HK-2 (cell line): ENCODE measurements at regions not wholly inside any gene's neighbourhood (a gene's known extent, or its start where the extent isn't known, plus 50 kb on each side); places are given as distances from the start of the nearest gene placed in this dataset.
"Not testable (repeated sequence)": the region's sequence is repeated elsewhere in the genome, so short reads cannot be mapped to it uniquely, and the experiment has no call there.

ENCODE experiments used
- DNase-seq: peaks from one replicate; pipeline ENCODE4 v3.0.0-alpha.2; 2018; ENCODE audit not compliant: unreplicated experiment

DNA sequence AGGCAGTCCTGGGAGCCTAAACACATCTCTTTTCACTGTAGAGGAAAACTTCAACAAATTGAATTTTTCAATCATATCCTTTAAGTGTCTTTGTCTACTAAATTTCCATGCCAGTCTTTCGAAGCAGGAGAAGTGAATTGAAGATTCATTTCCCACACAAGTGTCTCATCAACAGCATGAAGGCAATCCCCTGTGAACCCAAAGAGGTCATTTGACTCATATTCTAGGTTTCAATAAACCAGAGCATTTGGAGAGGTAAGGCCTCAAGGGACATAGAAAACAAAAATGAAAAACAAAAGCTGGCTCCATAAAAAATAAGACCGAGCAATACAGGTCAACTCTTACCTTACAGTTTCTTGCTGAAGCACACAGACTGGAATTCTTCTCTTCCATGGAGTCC is 94.1 kb upstream of the ATP1B1 start:
- no peak for DNase-seq

- no peak for DNase-seq
Observed at GRCh38 chr1:169013821-169014220, 92.7 kb upstream of the ATP1B1 start.

- no peak for DNase-seq
Observed at GRCh38 chr1:169015464-169015863, 91.0 kb upstream of the ATP1B1 start.

DNA sequence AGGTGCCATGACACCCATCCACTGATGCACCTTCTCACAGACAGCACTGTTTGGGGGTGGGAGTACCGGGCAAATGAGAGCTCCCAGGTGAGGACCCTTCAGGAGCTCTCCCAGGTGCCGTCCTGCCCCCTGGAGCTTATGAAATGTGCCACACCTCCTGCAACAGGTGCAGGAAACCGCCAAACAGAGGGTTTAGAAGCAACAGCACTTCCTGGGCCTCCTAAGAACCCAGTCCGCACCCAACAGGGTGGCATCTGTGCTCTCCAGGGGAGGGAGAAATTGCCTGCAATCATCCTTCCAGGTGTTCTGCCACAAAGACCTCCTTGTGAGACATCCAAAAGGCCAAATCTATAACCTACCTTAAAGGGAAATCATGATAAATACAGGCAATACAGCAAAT is 87.7 kb upstream of the ATP1B1 start:
- DNase-seq, result no peak

- DNase-seq, result no peak
Observed at GRCh38 chr1:169019419-169020058, 87.0 kb upstream of the ATP1B1 start.

GRCh38 chr1:169020684-169021083 is 85.8 kb upstream of the ATP1B1 start:
- no peak for DNase-seq

- DNase-seq, result no peak
Observed at GRCh38 chr1:169022648-169023047, 83.8 kb upstream of the ATP1B1 start.

- DNase-seq, result no peak
Observed at GRCh38 chr1:169024255-169024654, 82.2 kb upstream of the ATP1B1 start.

DNA sequence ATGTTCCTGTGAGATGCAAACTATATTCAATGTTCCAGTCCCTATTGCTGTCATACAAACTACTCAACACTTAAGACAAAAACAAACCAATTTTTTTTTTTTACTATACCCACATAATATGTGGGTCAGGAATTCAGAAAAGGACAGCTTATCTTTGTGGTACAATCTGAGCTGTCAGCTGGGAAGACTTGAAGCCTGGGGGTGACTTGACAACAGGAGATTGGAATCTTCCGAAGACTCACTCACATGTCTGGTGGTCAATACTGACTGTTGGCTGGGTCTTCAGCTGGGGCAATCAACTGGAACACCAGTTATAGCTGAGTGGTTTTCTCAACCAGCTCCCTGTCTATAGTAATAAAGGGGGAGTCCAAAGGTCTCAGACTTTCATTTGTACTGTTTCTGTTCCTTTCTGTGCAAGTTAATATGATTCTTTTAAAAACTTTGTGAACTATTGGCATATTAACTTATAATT is 81.7 kb upstream of the ATP1B1 start:
- DNase-seq, result peak; percentile 75

DNA sequence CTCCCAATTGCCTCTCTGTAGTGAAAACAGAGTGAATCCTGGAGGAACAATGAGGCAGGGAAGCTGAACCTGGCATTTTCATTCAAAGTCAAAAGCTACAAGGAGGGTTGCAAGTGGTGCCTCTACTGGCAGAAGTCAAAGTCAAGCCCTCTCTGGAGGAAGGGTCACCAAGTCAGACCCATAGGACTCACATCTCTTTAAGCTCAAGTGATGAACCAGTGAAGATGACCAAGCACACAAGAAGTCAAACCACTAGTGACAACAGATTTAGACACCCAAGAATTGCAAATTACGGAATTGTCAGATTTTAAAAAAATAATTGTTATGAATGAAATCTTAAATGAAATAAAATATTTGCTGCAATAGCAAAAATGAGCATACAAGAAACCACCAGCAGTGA is 81.1 kb upstream of the ATP1B1 start:
- DNase-seq, result peak; percentile 4

DNA sequence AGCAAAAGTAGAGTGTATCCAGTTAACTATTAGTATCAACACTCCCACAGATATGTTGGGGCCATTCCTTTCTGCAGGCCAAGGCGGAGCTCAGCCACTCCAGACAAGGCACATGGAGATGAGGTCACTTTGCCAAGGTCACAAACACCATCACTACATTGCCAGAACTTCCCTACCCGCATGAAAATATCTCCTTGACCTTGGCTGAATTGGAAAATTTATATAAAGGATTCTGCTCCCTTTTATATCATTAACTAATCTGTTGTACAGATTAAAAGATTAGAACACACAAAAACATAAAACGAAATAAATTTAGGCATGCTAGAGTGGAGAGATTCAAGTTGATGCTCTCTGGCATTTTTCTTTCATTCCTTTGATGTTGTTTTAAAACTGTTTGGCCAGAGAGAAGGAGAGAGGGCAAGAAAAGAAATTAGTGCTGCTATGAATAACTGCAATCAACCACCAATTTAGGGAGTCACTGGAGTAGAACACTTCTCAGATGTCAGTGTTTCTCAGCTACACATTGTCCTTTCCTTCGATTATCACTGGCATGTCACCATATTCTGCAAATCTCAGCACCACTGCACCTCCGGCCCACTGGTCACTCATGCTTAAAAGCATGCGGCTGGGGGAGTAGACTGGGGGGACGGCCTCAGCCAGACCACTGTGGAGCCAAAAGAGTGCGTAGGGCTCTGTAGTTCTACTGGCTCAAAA is 78.7 kb upstream of the ATP1B1 start:
- DNase-seq, result peak; percentile 41

DNA sequence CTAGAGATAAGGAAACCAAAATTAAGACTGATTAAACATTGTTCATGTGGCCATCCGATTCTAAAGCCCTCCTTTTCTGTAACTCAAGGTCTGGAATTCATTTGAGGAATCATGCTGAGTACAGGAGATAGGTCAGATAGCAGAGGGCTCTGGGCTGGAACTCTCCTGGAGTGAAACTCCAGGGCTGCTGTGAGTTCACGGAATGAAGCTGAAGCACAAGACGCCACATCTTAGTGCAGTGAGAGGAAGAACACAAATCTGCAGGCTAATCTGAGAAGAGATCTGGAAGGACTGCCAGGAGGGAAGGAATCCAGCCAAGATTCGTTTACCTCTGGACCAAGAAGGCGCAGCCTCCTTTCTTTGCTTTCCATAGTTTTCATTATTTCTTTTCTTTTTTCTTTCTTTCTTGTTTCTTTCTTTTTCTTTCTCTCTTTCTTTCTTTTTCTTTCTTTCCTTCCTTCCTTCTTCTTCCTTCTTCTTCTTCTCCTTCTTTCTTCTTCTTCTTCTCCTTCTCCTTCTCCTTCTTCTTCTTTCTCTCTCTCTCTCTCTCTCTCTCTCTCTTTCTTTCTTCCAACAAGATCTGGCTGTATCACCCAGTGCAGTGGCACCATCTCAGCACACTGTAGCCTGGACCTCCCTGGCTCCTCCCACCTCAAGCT is 74.8 kb upstream of the ATP1B1 start:
- no peak for DNase-seq

DNA sequence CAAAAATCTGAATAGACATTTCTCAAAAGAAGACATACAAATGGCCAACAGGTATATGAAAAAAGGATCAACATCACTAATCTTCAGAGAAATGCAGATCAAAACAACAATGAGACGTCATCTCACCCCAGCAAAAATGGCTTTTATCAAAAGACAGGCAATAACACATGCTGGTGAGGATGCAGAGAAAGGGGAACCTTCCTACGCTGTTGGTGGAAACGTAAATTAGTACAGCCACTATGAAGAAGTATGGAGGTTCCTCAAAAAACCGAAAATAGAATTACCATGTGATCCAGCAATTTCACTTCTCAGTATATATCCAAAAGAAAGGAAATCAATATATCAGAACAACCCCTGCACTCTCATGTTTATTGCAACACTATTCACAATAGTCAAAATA is 65.1 kb upstream of the ATP1B1 start:
- no peak for DNase-seq

DNA sequence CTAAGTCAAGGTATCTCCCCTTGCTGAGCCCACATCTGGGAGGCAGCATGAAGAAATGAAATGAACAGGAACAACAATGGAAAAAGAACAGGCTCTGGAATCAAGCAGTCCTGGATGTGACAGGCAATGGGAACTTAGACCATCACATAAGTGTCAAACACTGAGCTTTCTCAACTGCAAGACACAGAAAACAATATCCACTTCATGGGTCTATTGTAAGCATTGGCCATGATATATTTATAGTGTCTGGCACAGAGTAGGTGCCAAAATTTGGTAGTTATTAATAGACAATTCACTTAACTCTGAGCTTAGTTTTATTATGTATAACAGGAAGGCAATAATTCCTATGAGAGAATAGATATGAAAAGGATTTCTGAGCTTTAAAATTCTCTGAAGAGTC is 64.1 kb upstream of the ATP1B1 start:
- no peak for DNase-seq

DNA sequence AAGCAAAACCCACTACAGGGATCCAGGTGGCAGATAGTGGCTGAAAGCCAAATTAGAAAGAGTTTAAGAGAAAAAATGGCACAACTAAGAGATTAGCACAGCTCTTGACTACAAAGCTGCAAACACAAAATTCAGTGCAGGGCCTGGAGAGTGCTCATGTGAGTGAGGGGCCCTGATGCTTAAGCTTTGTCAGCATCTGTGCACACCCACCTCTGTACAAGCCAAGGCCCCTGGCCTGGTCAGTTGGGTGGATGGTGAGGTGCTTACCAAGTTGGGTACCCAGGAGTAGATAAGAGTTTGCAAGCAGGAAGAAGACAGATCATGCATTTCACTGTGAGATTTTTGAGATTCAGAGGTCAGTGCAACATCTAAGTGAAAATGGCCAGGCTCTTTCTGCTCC is 62.7 kb upstream of the ATP1B1 start:
- no peak for DNase-seq

- DNase-seq, result no peak
Observed at GRCh38 chr1:169044296-169044695, 62.2 kb upstream of the ATP1B1 start.

GRCh38 chr1:169044971-169045370 is 61.5 kb upstream of the ATP1B1 start:
- no peak for DNase-seq

GRCh38 chr1:169046671-169047070 is 59.8 kb upstream of the ATP1B1 start:
- no peak for DNase-seq

GRCh38 chr1:169047074-169047473 is 59.4 kb upstream of the ATP1B1 start:
- no peak for DNase-seq

GRCh38 chr1:169048043-169048442 is 58.4 kb upstream of the ATP1B1 start:
- no peak for DNase-seq

DNA sequence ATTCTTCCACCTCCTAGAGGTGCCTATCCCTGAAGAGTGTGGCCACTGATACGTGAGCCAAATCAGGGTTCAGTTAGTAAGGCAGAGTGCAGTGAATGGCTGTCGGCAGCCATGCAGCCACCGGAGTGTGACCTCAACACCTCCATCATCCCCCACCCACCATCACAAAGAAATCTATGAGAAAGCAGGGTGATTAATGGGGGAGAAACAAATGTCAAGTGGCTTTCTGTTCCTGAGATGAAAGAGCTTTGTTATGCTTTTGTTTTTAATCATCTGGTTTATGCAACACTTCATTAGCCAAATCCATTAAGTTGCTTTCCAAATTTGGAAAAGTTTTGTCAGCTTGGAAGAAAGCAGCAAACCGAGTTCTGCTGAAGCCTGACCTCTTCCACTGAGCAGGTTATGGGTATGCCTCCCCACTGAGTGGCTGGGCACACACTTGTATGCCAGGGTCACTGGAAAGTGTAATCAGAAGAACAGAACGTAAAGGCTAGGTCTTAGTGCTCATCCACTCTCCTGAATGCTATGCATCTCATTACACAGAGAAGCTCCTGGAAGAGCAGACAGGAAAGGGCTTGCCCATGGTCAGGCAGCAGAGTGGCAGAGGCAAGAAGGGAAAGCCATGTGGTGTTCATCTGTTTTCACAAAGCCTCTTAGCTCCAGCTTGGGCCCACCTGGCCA is 57.1 kb upstream of the ATP1B1 start:
- no peak for DNase-seq

DNA sequence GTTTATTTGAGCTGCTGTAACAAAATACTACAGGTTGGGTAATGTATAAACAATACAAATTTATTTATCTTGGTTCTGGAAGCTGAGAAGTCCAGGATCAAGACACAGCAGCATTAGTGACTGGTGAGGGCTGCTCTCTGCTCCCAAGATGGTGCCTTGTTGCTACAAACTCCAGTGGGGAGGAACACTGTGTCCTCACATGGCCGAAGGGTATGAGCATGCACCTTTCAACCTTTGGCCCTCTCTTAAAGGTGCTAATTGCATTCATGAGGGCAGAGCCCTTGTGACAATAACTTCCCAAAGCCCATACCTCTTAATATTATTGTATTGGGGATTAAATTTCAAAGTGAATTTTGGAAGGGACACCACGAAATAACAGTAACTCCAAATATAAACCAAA is 55.3 kb upstream of the ATP1B1 start:
- DNase-seq, result no peak

DNA sequence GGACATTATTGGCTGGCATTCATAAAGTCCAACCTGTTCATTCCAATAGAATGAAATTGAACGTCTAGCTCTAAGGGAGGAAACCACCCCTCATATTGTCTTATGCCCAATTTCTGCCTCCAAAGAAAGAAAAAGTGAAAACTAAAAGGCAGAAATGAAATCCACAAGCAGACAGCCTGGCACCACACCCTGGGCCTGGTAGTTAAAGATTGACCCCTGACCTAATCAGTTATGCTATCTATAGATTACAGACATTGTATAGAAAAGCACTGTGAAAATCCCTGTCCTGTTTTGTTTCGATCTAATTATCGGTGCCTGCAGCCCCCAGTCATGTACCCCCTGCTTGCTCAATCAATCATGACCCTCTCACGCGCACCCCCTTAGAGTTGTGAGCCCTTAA is 54.3 kb upstream of the ATP1B1 start:
- not testable (repeated sequence) for DNase-seq
